ENCODE measurements at regions not wholly inside any gene's neighbourhood (a gene's known extent, or its start where the extent isn't known, plus 50 kb on each side); places are given as distances from the start of the nearest gene placed in this dataset.
A peak's percentile ranks its signal among the peaks of the same experiment; 100 is the strongest.
"Not testable (repeated sequence)": the region's sequence is repeated elsewhere in the genome, so short reads cannot be mapped to it uniquely, and the experiment has no call there.

DNA sequence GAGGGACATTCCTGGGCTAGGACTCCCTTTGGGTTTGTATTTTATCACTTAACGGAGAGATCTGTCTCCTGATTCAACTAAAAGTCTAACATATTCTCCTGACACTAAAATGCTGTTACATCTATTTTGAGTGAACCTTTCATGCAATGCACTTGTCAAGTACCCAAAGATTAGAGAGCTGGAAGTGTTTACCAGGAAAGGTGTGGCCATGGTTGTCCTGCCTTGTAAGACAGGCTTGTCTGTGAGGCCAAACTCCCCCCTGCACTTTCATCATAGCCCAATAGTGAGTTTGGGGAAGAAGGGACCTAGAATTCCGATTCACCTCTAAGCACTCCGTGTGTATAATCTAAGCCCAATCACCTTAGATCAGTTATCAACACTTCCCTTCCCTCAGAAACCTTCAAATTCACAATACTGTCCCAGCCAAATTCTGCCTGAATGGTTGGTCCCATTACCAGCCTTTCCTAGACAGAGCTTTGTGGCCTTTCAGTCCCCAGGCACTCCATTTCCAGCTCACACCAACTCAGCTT, 162.6 kb upstream of the NAMPT start:
- FAIRE-seq, result no peak

DNA sequence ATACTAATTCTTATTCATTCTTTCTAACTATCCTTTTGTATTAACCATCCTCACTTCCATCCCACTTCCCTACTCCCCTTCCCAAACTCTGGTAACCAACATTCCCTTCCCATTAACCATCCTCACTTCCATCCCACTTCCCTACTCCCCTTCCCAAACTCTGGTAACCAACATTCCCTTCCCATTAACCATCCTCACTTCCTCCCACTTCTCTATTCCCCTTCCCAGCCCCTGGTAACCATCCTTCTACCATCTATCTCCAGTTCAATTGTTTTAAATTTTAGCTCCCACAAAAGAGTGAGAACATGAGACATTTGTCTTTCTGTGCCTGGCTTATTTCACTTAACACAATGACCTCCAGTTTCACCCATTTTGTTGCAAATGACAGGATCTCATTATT, 160.6 kb upstream of the NAMPT start:
- FAIRE-seq, result not testable (repeated sequence)

- FAIRE-seq, result peak; percentile 79
Measured at GRCh38 chr7:106444068-106444655, 159.4 kb upstream of the NAMPT start.

- FAIRE-seq, result no peak
Measured at GRCh38 chr7:106443156-106443555, 158.4 kb upstream of the NAMPT start.

DNA sequence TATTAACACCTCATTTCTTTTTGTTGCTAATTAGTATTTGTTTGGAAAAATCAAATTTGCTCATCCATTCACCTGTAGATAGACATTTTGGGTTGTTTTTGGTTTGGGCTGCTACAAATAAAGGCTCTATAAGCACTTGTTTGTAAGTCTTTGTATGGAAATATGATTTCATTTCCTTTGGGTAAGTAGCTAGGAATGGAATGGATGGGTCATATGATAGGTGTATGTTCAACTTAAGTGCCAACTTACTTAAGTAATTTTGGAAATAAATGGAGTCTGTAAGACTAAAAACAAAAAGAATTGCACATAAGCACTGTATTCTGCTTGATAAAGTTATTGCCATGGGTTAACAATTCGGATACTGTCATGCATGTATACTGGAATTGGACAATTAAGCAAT, 157.7 kb upstream of the NAMPT start:
- no peak for FAIRE-seq

DNA sequence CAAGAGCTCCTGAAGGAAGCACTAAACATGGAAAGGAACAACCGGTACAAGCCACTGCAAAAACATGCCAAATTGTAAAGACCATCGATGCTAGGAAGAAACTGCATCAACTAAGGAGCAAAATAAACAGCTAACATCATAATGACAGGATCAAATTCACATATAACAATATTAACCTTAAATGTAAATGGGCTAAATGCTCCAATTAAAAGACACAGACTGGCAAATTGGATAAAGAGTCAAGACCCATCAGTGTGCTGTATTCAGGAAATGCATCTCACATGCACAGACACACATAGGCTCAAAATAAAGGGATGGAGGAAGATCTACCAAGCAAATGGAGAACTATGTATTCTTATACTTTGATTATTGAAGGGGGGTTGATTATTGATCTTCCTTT, 156.6 kb upstream of the NAMPT start:
- FAIRE-seq, result not testable (repeated sequence)

- FAIRE-seq, result not testable (repeated sequence)
Measured at GRCh38 chr7:106436933-106437332, 152.2 kb upstream of the NAMPT start.

DNA sequence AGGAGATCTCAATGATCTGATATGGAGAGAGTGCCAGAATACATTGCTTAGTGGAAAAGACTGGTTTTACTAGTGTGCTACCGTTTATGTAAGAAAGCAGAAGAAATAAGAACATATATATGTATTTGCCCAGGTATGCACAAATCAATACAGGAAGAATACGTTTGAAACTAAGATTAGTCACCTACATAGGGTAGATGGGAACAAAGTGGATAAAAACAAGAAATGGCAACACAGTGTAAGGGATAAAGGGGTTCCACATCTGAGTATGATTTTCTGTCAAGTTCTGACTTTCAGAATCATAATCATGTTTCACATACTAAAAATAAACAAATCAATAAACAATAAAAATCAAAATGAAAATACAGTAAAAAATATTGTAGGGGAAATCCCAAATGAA, 148.6 kb upstream of the NAMPT start:
- FAIRE-seq, result peak; percentile 51

GRCh38 chr7:106430535-106431455, 146.0 kb upstream of the NAMPT start:
- FAIRE-seq, result no peak

DNA sequence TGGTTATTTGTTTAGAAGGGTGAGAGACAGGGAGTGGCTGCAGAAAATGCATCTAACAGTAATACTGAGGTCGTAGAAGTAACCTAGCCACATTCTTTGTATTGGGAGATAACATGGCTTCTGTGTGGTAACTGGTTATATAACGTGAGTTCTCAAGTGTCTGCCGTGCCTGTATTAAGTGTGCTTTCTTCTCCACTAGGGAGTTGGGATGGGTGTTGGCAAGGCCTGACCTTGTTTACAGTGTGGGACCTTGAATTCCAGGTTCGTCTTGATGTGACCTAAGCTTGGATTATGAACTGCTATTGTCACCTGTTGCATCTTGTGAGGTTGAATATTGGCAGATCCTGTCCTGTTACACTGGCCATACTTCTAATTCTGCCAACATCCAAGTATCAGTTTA, 145.3 kb upstream of the NAMPT start:
- no peak for FAIRE-seq

- FAIRE-seq, result no peak
Measured at GRCh38 chr7:106426803-106427202, 142.0 kb upstream of the NAMPT start.

DNA sequence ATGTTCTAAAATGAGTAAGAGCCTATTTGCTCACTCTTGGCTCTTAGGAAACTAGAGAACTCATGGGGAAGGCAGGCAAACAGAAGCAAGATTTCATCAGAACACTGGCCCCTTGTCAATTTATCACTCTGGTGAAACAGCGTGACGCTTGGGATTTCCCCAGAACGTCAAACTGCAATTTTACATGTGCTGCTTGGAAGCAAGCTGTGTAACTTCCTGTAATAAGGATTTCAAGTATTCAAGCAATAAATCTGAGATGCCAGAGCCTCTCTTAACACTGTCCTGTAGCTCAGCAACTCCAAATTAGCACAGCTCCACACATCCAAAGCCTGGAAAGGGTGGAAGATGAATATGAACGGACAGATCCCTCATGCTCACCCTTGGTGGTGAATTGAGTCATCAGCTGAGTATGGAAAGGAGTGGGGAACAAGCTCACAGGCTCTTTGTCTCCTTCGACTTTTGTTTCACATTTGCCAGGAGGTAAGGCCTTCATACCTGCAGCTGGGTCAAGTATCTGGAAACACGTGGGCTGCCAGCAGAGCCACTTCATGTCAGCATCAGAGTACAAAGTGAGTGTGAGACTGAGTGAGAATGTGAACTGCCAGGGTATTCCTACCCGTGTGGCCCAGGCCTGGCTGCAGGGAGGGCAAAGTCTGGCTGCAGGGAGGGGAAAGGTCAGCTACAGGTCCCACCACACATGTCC, 140.4 kb upstream of the NAMPT start:
- FAIRE-seq, result no peak

- no peak for FAIRE-seq
Measured at GRCh38 chr7:106424476-106425016, 139.8 kb upstream of the NAMPT start.

DNA sequence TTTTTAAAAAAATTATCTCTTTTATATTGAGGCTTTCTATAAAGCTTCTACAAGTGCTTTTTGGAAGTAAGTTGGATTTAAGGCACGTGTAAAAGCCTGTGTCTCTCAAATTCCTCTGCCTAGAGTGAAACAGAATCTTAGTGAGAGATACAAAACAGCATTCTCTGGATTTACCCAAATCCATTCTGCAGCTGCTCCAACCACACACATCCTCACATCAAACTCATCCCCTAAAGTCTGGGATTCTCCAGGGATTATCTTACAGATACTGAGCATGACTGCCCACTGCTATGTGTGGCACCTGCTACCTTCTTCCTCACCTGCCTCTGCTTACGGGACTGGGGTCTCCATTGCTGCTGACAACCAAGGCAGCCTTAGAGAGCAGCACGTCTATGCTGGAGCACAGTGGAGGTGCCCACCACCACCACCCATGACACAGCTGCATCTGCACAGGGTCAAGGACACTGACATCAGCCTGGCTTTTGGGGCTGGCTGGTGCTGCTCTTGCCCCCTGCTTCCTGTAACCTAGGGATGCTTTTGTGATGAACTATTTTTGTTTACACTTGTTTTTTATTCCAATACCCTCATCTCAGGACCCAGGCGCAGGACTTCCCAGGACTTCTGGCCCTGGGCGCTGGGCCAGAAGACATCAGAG, 139.2 kb upstream of the NAMPT start:
- FAIRE-seq, result no peak

GRCh38 chr7:106423111-106423510, 138.3 kb upstream of the NAMPT start:
- no peak for FAIRE-seq

DNA sequence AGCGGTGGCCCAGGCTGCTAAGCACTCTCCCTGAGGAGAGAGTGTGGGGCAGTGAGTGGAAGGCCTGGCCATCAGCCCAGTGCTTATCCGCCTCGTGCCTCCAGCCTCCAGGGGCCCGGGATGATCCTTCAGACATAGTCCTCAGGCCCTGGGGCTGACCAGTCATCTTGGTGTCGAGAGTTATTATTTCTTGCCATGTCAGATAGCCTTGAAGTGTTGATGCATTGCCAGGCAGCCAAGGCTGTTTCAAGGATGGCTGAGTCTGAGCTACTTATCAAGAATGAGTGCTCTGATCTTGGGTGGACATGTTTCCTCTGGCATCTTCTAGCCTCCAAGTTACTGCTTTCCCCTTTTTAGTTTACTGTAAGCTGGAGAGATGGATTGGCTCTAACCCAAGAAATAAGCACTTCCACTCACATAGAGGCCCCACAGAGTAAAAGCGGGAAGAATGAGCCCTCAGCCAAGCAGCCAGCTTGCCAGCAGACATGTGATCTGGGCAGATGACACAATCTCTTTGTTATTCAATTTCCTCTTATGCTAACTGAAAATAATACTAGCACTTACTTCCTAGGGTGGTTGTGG, 136.5 kb upstream of the NAMPT start:
- FAIRE-seq, result no peak

GRCh38 chr7:106420736-106421135, 136.0 kb upstream of the NAMPT start:
- FAIRE-seq, result no peak

DNA sequence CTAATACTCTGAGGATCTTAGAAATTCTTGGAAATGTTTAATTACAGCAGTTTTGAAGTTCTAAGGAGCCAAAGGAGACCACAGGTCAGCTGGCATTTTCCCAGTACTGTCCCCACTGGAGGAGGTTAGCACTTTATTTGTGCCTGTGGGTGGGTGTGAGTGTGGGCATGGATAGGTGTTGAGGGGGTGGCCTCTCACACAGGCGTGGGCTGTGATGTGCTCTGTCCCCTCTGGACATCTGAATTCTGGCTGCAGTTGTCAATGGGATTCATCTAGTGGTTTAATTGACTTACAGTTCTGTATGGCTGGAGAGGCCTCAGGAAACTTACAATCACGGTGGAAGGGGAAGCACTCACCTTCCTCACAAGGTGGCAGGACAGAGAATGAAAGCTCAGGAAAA, 135.4 kb upstream of the NAMPT start:
- FAIRE-seq, result no peak

DNA sequence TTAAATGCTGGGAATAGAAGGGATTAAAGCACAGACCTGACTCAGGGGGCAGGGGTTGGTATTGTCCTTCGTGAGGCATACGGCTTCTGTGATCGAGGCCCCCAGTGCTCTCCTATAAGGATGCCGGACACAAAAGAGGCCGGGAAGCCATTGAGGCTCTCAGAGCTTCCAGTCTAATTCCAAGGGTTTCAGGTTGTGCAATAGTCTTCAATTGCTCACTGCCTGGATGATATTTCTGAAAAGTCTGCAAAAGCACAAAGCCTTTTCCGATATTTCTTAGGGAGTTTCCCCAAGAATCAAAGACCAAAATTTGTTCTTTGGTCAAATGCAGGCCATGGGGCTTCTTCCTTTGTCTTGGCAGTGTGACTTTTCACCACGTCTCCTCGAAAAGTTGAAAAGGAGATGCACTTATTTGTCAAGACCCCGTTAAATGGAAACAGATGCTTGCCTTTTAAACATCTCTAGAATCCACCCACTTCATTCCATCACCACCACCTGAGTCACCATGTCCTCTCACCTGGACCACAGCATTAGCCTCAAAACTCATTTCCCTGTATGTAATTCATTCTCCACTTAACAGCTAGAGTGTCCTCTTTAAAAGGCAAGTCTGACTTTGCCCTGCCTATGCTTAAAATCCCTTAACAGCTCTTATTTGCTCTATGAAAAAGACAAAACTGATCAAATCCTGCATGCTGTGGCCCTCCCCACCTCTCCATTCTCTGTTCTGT, 134.8 kb upstream of the NAMPT start:
- FAIRE-seq, result no peak

- no peak for FAIRE-seq
Measured at GRCh38 chr7:106418526-106418925, 133.7 kb upstream of the NAMPT start.

DNA sequence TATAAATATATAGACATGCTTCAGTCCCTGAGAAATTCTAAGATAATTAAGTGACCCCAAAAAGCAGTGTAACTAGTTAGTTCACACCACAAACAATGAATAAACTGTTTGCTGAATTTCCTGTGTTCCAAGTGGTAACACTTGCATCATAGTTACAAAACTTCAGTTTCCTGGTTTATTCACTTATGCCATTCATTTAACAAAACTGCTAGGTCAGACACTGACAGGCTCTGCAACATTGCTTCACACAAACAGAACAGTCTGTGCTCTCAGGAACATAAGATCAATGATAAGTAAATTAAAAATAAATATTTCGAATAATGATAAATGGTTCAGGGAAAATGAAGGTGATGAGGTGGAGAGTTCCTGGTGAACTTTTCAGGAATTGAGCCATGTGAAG, 133.3 kb upstream of the NAMPT start:
- FAIRE-seq, result no peak
